PC-3 (cell line): ENCODE measurements at regions not wholly inside any gene's neighbourhood (a gene's known extent, or its start where the extent isn't known, plus 50 kb on each side); places are given as distances from the start of the nearest gene placed in this dataset.

ENCODE experiments used
- ATAC-seq: fragments of 200-7000 bp; cut with Tn5 transposase; 2 replicates; pipeline ENCODE4 v1.9.1; 2020; ENCODE audit warnings: mild to moderate bottlenecking, moderate library complexity
- BruUV-seq: library from RNA; stranded (reverse); fragments of 400-500 nt; replicated peaks from 2 replicates; lab custom pipeline; 2021; lab: Mats Ljungman, UMichigan
- CTCF ChIA-PET: fragments of 300-600 bp; sonication (Branson Sonifier 250); formaldehyde crosslinking; loops from one replicate; lab custom pipeline; 2022; ENCODE audit warnings: antibody characterized with exemption; lab: Charles Lee
- POLR2A ChIA-PET: fragments of 300-600 bp; sonication (Branson Sonifier 250); formaldehyde crosslinking; loops from one replicate; lab custom pipeline; 2022; ENCODE audit warnings: antibody characterized with exemption; ENCODE audit not compliant: unreplicated experiment; lab: Charles Lee
- DNase-seq: peaks from one replicate; pipeline ENCODE4 v3.0.0-alpha.2; 2015
- H2AFZ ChIP-seq: fragments of 300-600 bp; sonication (generic); 2 replicates; pipeline ENCODE4 v1.6.0; 2016; ENCODE audit warnings: antibody characterized with exemption, low read length
- H3F3A ChIP-seq: fragments of 300-600 bp; sonication (generic); one replicate; pipeline ENCODE4 v1.6.0; 2017; ENCODE audit warnings: antibody characterized with exemption, low read length, control low read depth, mild to moderate bottlenecking; ENCODE audit not compliant: unreplicated experiment
- H3K27ac ChIP-seq: fragments of 300-600 bp; sonication (generic); 2 replicates; pipeline ENCODE4 v1.5.1; 2016; ENCODE audit warnings: mild to moderate bottlenecking, low read length
- H3K27me3 ChIP-seq: fragments of 300-600 bp; sonication (generic); 2 replicates; pipeline ENCODE4 v1.6.1; 2016; ENCODE audit warnings: low read length, mixed read lengths
- H3K36me3 ChIP-seq: fragments of 300-600 bp; sonication (generic); 2 replicates; pipeline ENCODE4 v1.6.1; 2016; ENCODE audit warnings: low read depth, mixed run types, low read length, mixed read lengths
- H3K4me1 ChIP-seq: fragments of 300-600 bp; sonication (generic); 2 replicates; pipeline ENCODE4 v1.5.1; 2016; ENCODE audit warnings: low read length; ENCODE audit not compliant: insufficient read depth
- H3K4me2 ChIP-seq: fragments of 300-600 bp; sonication (generic); 2 replicates; pipeline ENCODE4 v1.6.0; 2016; ENCODE audit warnings: low read length
- H3K4me3 ChIP-seq: fragments of 300-600 bp; sonication (generic); 2 replicates; pipeline ENCODE4 v1.5.1; 2016; ENCODE audit warnings: mild to moderate bottlenecking, low read length, mixed read lengths
- H3K79me2 ChIP-seq: fragments of 300-600 bp; sonication (generic); 2 replicates; pipeline ENCODE4 v1.6.1; 2017; ENCODE audit warnings: low read length, mixed read lengths
- H3K9ac ChIP-seq: fragments of 300-600 bp; sonication (generic); 2 replicates; pipeline ENCODE4 v1.6.0; 2016; ENCODE audit warnings: mild to moderate bottlenecking, low read length
- H3K9me2 ChIP-seq: fragments of 300-600 bp; sonication (generic); replicated peaks from 2 replicates; pipeline ENCODE4 v1.6.1; 2016; ENCODE audit warnings: mixed run types, low read length, mixed read lengths
- H3K9me3 ChIP-seq: fragments of 300-600 bp; sonication (generic); 2 replicates; pipeline ENCODE4 v1.6.1; 2016; ENCODE audit warnings: low read length, mixed read lengths
- H4K20me1 ChIP-seq: fragments of 300-600 bp; sonication (generic); 2 replicates; pipeline ENCODE4 v1.6.1; 2016; ENCODE audit warnings: low read length, mixed read lengths
- EZH2 ChIP-seq: fragments of 300-600 bp; sonication (generic); IDR thresholded peaks from one replicate; pipeline ENCODE4 v1.6.1; 2017; ENCODE audit warnings: antibody characterized with exemption, mild to moderate bottlenecking, low read length; ENCODE audit not compliant: unreplicated experiment
- EZH2phosphoT487 ChIP-seq: fragments of 300-600 bp; sonication (generic); IDR thresholded peaks from 2 replicates; pipeline ENCODE4 v1.6.1; 2018; ENCODE audit warnings: mild to moderate bottlenecking, antibody characterized with exemption, low read length, borderline replicate concordance
- intact Hi-C: fragments of 100-400 bp; cut with micrococcal nuclease; formaldehyde crosslinking; loops from 2 replicates; pipeline ENCODE4 v1.9.0; 2023
- TF ChIP-seq, protein P1 (sequence below): fragments of 300-600 bp; sonication (generic); conservative IDR thresholded peaks from 2 replicates; pipeline ENCODE4 v1.5.1; 2017; ENCODE audit warnings: antibody characterized with exemption, low read depth, mild to moderate bottlenecking, low read length

DNA sequence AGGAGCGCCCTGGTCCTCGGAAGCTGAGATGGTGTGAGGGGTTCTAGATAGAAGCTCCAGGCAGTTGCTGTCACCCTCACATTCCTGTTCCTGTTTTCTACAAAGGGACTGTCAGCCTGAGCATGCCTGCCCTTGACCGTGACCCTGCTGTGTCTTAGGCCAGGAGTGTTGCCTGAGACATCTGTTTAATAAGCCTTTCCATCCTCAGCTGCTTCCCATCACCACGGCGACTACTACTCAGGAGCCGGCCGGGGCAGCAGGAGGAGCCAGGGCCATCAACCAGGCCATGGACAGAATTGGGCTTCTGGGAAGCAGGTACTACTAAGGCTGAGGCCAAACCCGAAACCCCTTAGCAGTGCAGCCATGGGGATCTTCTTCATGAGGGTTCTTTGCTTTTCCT is 151.4 kb downstream of the KATNIP start:
- BruUV-seq = no TSS peak
- Histone ChIP-seq H3K9ac (no peak overlapping the region), H3K9me2 (no peaks in the 10 kb centered on the region), H3K27me3 (no peaks in the 10 kb centered on the region), H3K79me2 (no peaks in the 10 kb centered on the region), H4K20me1 (no peaks in the 10 kb centered on the region), H3K4me3 (no peak overlapping the region), H3K9me3 (no peaks in the 10 kb centered on the region), H3K4me1 (no peaks in the 10 kb centered on the region), H3K36me3 (no peaks in the 10 kb centered on the region), H3K4me2 (no peak overlapping the region), H2AFZ (no peak overlapping the region), H3F3A (no peaks in the 10 kb centered on the region), H3K27ac (no peak overlapping the region)
- CTCF ChIA-PET = no interaction called here
- DNase-seq (no peak), ATAC-seq (no peak)
- no peak for TF ChIP-seq EZH2
- TF ChIP-seq, protein P1, sequence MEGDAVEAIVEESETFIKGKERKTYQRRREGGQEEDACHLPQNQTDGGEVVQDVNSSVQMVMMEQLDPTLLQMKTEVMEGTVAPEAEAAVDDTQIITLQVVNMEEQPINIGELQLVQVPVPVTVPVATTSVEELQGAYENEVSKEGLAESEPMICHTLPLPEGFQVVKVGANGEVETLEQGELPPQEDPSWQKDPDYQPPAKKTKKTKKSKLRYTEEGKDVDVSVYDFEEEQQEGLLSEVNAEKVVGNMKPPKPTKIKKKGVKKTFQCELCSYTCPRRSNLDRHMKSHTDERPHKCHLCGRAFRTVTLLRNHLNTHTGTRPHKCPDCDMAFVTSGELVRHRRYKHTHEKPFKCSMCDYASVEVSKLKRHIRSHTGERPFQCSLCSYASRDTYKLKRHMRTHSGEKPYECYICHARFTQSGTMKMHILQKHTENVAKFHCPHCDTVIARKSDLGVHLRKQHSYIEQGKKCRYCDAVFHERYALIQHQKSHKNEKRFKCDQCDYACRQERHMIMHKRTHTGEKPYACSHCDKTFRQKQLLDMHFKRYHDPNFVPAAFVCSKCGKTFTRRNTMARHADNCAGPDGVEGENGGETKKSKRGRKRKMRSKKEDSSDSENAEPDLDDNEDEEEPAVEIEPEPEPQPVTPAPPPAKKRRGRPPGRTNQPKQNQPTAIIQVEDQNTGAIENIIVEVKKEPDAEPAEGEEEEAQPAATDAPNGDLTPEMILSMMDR = no peak
- no peak for TF ChIP-seq EZH2phosphoT487
- POLR2A ChIA-PET = no interaction called here
- intact Hi-C loops = no loop called here

GRCh38 chr16:27703121-27703520 is 153.2 kb downstream of the KATNIP start:
- POLR2A ChIA-PET = no interaction called here
- no peak for TF ChIP-seq EZH2
- no peak for TF ChIP-seq EZH2phosphoT487
- TF ChIP-seq, protein P1 = no peak
- Histone ChIP-seq H3K9ac (no peak overlapping the region), H3K4me1 (no peaks in the 10 kb centered on the region), H3K4me3 (no peak overlapping the region), H3F3A (no peaks in the 10 kb centered on the region), H3K36me3 (no peaks in the 10 kb centered on the region), H2AFZ (no peak overlapping the region), H3K79me2 (no peaks in the 10 kb centered on the region), H3K27me3 (no peaks in the 10 kb centered on the region), H3K9me2 (no peaks in the 10 kb centered on the region), H3K9me3 (no peaks in the 10 kb centered on the region), H3K27ac (no peak overlapping the region), H3K4me2 (no peak overlapping the region), H4K20me1 (no peaks in the 10 kb centered on the region)
- ATAC-seq (no peak), DNase-seq (no peak)
- CTCF ChIA-PET = no interaction called here
- no TSS peak for BruUV-seq
- intact Hi-C loops = no loop called here

DNA sequence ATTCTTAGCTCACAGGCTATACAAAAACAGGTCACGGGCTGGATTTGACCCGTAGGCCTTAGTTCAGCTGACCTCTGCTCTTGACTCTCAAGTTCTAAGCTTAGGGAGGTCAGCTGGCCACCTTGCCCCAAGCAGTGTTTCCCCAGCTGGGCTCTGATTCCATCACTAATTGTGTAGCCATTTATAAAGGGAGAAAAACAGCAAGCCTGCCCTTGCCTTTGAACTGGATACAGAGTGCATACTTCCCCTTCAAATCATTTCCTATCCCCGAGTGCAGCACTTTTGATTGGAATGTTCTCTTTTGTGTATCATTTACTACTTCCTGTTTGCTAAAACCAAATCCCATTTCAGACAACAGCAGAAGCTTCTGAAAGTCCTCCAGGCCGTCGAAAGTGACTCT is 153.6 kb downstream of the KATNIP start:
- Histone ChIP-seq H3F3A (no peaks in the 10 kb centered on the region), H3K27ac (no peak overlapping the region), H2AFZ (no peak overlapping the region), H3K4me2 (no peak overlapping the region), H3K4me1 (no peaks in the 10 kb centered on the region), H3K36me3 (no peaks in the 10 kb centered on the region), H4K20me1 (no peaks in the 10 kb centered on the region), H3K9ac (no peak overlapping the region), H3K9me3 (no peaks in the 10 kb centered on the region), H3K4me3 (no peak overlapping the region), H3K9me2 (no peaks in the 10 kb centered on the region), H3K79me2 (no peaks in the 10 kb centered on the region), H3K27me3 (no peaks in the 10 kb centered on the region)
- TF ChIP-seq, protein P1 = no peak
- TF ChIP-seq EZH2phosphoT487 (no peak), EZH2 (no peak)
- DNase-seq = no peak
- no peak for ATAC-seq
- BruUV-seq = no TSS peak
- intact Hi-C loops = no loop called here
- ChIA-PET POLR2A (no interaction called here), CTCF (no interaction called here)
